Effector memory CD4-positive, alpha-beta T cell (primary cell): ENCODE measurements at regions not wholly inside any gene's neighbourhood (a gene's known extent, or its start where the extent isn't known, plus 50 kb on each side); places are given as distances from the start of the nearest gene placed in this dataset.

Experiments used
- DNase-seq, 3 donors: peaks; one replicate each; pipeline ENCODE4 v3.0.0-alpha.2; 2020
- H3K27ac ChIP-seq: 2 replicates; pipeline ENCODE4 v1.7.0; 2013; ENCODE audit warnings: mild to moderate bottlenecking, low read length, moderate library complexity; ENCODE audit not compliant: insufficient read depth, poor library complexity, severe bottlenecking
- H3K27me3 ChIP-seq: replicated peaks from 2 replicates; pipeline ENCODE4 v1.7.0; 2013; ENCODE audit warnings: mild to moderate bottlenecking, low read length; ENCODE audit not compliant: insufficient read depth, control insufficient read depth, poor library complexity, severe bottlenecking
- H3K36me3 ChIP-seq: 2 replicates; pipeline ENCODE4 v1.7.0; 2013; ENCODE audit warnings: mild to moderate bottlenecking, low read length, moderate library complexity; ENCODE audit not compliant: control insufficient read depth, insufficient read depth
- H3K4me1 ChIP-seq: 2 replicates; pipeline ENCODE4 v1.7.0; 2013; ENCODE audit warnings: low read length, mild to moderate bottlenecking; ENCODE audit not compliant: control insufficient read depth, insufficient read depth, poor library complexity, severe bottlenecking
- H3K4me3 ChIP-seq: 2 replicates; pipeline ENCODE4 v1.7.0; 2013; ENCODE audit warnings: low read length, low read depth, mild to moderate bottlenecking; ENCODE audit not compliant: insufficient read depth, poor library complexity, severe bottlenecking
- H3K9me3 ChIP-seq: 2 replicates; pipeline ENCODE4 v1.7.0; 2013; ENCODE audit warnings: mild to moderate bottlenecking, low read length, moderate library complexity; ENCODE audit not compliant: control insufficient read depth

DNA sequence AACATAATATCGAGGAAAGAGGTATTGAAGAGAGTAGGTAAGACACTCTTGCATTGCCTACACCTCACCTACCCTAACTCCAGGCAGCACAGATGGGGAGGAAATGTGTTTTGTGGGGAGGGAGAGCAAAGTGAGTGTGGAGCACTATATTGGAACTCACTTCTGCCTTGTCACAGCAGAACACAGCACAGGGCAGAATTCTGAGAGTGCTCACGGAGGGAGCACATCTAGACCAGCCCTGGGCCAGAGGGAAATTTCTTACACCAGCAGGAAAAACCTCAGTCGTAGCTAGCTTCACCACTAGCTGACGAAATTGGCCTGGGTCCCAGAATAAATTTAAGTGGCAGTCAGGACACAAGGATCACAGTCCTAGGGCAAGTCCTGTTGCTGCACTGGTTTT is 517.3 kb downstream of the TMA16 start:
- H3K4me3 ChIP-seq, result no peak overlapping the region
- H3K4me1 ChIP-seq, result no peaks in the 10 kb centered on the region
- no peak for DNase-seq
- no peaks in the 10 kb centered on the region for H3K36me3 ChIP-seq
- no peaks in the 10 kb centered on the region for H3K27me3 ChIP-seq
- H3K9me3 ChIP-seq, result no peaks in the 10 kb centered on the region
- H3K27ac ChIP-seq, result no peak overlapping the region

- Histone ChIP-seq H3K27me3 (no peaks in the 10 kb centered on the region), H3K27ac (no peak overlapping the region), H3K4me3 (no peak overlapping the region), H3K4me1 (no peaks in the 10 kb centered on the region), H3K9me3 (no peaks in the 10 kb centered on the region), H3K36me3 (no peaks in the 10 kb centered on the region)
- DNase-seq, result peak in 1 of 3 donors; percentile 2
These were observed 518.0 kb downstream of the TMA16 start for GRCh38 chr4:164012396-164013027.

- H3K4me3 ChIP-seq, result no peak overlapping the region
- DNase-seq, result no peak
- H3K4me1 ChIP-seq, result no peaks in the 10 kb centered on the region
- no peak overlapping the region for H3K27ac ChIP-seq
- H3K27me3 ChIP-seq, result no peaks in the 10 kb centered on the region
- H3K9me3 ChIP-seq, result no peaks in the 10 kb centered on the region
- H3K36me3 ChIP-seq, result no peaks in the 10 kb centered on the region
These were observed 527.5 kb downstream of the TMA16 start for GRCh38 chr4:164021947-164022346.

DNA sequence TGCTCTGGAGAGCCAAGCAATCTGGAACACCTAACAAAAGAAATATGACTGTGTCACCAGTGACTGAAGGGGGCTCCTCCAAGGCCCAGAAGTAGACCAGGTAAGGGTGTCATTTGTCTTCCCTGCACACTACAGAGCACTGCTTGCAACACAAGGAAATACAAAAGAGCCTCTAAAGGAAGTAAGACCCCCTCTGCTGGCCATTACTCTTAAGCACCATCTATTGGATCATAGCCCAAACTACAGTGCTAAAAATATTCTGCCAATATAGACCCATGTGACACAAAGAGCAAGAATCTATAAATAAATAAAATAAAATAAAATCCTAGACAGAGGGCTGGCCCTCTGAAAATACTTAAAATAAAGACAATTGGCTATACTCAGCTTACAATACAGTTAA is 528.7 kb downstream of the TMA16 start:
- H3K36me3 ChIP-seq, result no peaks in the 10 kb centered on the region
- H3K9me3 ChIP-seq, result no peaks in the 10 kb centered on the region
- DNase-seq, result no peak
- no peaks in the 10 kb centered on the region for H3K27me3 ChIP-seq
- H3K4me1 ChIP-seq, result no peaks in the 10 kb centered on the region
- no peak overlapping the region for H3K27ac ChIP-seq
- H3K4me3 ChIP-seq, result no peak overlapping the region

- no peak overlapping the region for H3K4me3 ChIP-seq
- no peaks in the 10 kb centered on the region for H3K36me3 ChIP-seq
These were observed 533.3 kb downstream of the TMA16 start for GRCh38 chr4:164027805-164028204.

GRCh38 chr4:164039482-164039881 is 545.0 kb downstream of the TMA16 start:
- Histone ChIP-seq H3K4me3 (no peak overlapping the region), H3K9me3 (no peaks in the 10 kb centered on the region), H3K36me3 (no peaks in the 10 kb centered on the region), H3K27me3 (no peaks in the 10 kb centered on the region), H3K4me1 (no peaks in the 10 kb centered on the region), H3K27ac (no peak overlapping the region)
- DNase-seq, result no peak

More at GRCh38 chr4:164027805-164028204, 533.3 kb downstream of the TMA16 start:
- no peak overlapping the region for H3K27ac ChIP-seq
- H3K9me3 ChIP-seq, result no peaks in the 10 kb centered on the region
- H3K27me3 ChIP-seq, result no peaks in the 10 kb centered on the region
- H3K4me1 ChIP-seq, result no peaks in the 10 kb centered on the region
- no peak for DNase-seq

DNA sequence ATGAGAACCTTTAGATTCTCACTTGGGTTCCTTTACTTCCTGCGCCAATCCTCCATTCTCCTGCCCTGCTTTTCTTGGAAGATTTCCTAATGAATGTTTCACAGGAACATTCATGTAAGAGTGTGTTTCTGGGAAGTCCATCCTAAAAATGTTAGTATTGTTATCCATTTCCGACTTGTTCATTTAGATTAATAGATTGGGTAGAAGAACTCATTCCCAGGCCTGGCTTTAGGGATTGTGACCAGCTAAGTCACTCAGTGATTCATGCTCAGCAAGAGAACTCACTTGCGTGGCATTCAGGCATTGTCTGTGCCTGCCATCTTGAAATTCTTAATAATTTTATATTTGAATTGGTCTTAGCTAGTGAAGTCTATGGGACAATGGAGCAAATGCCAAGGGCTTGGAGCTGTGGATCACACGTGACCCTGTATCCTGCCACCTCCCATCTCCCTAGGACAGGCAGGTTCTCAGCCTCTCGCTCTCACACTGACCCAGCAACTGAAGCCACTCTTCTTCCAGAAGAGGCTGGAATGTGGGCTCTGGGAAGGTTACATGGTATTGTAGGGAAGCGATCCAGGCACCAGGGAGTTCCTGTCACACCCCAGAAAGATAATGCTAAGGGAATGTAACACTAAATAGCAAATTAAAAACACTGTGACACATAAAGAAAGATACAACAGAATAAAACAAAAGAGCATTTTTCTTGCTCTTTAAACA is 562.1 kb downstream of the TMA16 start:
- Histone ChIP-seq H3K4me1 (no peaks in the 10 kb centered on the region), H3K27me3 (no peaks in the 10 kb centered on the region), H3K36me3 (no peaks in the 10 kb centered on the region), H3K27ac (no peak overlapping the region), H3K9me3 (no peaks in the 10 kb centered on the region), H3K4me3 (no peak overlapping the region)
- DNase-seq, result no peak

DNA sequence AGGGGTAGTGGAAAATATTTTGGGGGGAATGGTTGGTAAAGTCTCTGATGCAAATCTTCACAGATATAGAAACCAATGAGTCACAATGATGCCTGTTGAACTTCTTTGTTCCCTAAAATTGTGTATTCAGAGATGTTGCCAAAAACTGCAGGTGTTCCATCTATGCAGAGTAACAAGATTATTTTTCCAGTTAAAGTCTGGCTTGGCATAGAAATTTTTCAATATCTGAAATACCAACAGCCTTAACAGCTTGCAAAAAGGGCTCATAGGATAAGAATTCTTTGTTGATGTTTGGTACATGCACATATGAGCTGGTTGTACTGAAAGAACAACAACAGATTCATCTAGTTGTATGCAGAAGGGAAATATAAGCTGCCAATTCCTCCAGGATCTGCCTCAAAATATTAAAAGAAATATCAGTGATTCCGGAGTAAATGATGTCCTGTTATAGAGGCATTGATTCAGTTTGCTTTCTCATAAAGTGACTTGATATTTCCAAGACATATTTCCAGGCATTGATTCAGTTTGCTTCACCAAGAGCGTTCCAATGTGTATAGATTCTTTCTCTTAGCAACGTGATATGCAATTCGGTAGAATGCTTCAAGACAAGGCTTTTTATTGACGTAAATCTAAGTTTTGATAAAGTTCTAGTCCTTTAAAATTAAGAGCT is 564.4 kb downstream of the TMA16 start:
- no peaks in the 10 kb centered on the region for H3K4me1 ChIP-seq
- H3K27me3 ChIP-seq, result no peaks in the 10 kb centered on the region
- no peak for DNase-seq
- no peaks in the 10 kb centered on the region for H3K36me3 ChIP-seq
- H3K4me3 ChIP-seq, result no peak overlapping the region
- no peaks in the 10 kb centered on the region for H3K9me3 ChIP-seq
- H3K27ac ChIP-seq, result no peak overlapping the region

DNA sequence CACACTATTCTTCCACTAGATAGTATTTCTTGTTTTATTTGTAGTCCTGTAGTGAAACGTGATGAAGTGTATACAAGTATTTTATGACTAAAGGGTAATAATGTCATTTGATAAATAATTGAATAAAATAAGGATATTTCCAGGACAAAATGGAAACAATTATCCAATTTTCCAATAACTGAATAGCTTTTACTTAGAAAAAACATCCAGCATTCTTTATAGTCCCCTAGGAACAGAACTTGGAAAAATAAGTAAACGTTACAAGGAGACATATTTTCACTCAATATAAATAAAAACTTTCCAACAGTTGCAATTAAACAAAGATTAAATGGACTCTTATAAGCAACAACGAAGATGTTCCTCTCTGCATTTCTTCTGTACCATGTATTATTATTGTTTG is 566.0 kb downstream of the TMA16 start:
- Histone ChIP-seq H3K4me1 (no peaks in the 10 kb centered on the region), H3K36me3 (no peaks in the 10 kb centered on the region), H3K27ac (no peak overlapping the region), H3K9me3 (no peaks in the 10 kb centered on the region), H3K4me3 (no peak overlapping the region), H3K27me3 (no peaks in the 10 kb centered on the region)
- DNase-seq, result no peak

DNA sequence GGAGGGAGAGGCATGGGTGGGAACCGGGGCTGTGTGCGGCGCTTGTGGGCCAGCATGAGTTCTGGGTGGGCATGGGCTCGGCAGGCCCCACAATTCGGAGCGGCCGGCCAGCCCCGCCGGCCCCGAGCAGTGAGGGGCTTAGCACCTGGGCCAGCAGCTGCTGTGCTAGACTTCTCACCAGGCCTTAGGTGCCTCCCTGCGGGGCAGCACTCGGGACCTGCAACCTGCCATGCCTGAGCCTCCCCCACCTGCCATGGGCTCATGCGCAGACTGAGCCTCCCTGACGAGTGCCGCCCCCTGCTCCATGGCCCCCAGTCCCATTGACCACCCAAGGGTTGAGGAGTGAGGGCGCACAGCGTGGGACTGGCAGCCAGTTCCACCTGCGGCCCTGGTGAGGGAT is 573.9 kb downstream of the TMA16 start:
- Histone ChIP-seq H3K9me3 (no peaks in the 10 kb centered on the region), H3K4me3 (no peak overlapping the region), H3K27me3 (no peaks in the 10 kb centered on the region), H3K27ac (no peak overlapping the region), H3K36me3 (no peaks in the 10 kb centered on the region), H3K4me1 (no peaks in the 10 kb centered on the region)
- DNase-seq, result no peak
